DOHH2 (cell line): ENCODE measurements at regions not wholly inside any gene's neighbourhood (a gene's known extent, or its start where the extent isn't known, plus 50 kb on each side); places are given as distances from the start of the nearest gene placed in this dataset.

Experiments used
- H3F3A ChIP-seq: fragments of 200-600 bp; sonication (generic), shearing (Covaris generic); 2 replicates; pipeline ENCODE4 v1.6.0; 2016; ENCODE audit warnings: antibody characterized with exemption, mild to moderate bottlenecking; ENCODE audit not compliant: control insufficient read depth, insufficient read depth
- H3K27ac ChIP-seq: fragments of 200-600 bp; sonication (generic); 2 replicates; pipeline ENCODE4 v1.5.1; 2014; ENCODE audit warnings: low read depth, mild to moderate bottlenecking, low read length, moderate library complexity
- H3K27me3 ChIP-seq: fragments of 200-600 bp; sonication (generic); 2 replicates; pipeline ENCODE4 v1.6.1; 2014; ENCODE audit warnings: mild to moderate bottlenecking, low read length, mixed read lengths; ENCODE audit not compliant: control insufficient read depth
- H3K36me3 ChIP-seq: fragments of 200-600 bp; sonication (generic); 2 replicates; pipeline ENCODE4 v1.6.1; 2014; ENCODE audit warnings: mild to moderate bottlenecking, low read length, moderate library complexity, mixed read lengths; ENCODE audit not compliant: control insufficient read depth
- H3K4me1 ChIP-seq: fragments of 200-600 bp; sonication (generic); 2 replicates; pipeline ENCODE4 v1.6.1; 2014; ENCODE audit warnings: mild to moderate bottlenecking, low read length, mixed read lengths; ENCODE audit not compliant: control insufficient read depth
- H3K4me2 ChIP-seq: fragments of 200-600 bp; sonication (generic); 2 replicates; pipeline ENCODE4 v1.6.0; 2014; ENCODE audit warnings: mild to moderate bottlenecking, low read length, moderate library complexity
- H3K4me3 ChIP-seq: fragments of 200-600 bp; sonication (generic); 2 replicates; pipeline ENCODE4 v1.5.1; 2014; ENCODE audit warnings: mild to moderate bottlenecking, low read length, mixed read lengths
- H3K79me2 ChIP-seq: fragments of 200-600 bp; sonication (generic); 2 replicates; pipeline ENCODE4 v1.6.1; 2014; ENCODE audit warnings: mild to moderate bottlenecking, low read length, mixed read lengths; ENCODE audit not compliant: control insufficient read depth
- H3K9me2 ChIP-seq: fragments of 200-600 bp; sonication (generic); replicated peaks from 2 replicates; pipeline ENCODE4 v1.6.1; 2014; ENCODE audit warnings: mild to moderate bottlenecking, low read length, mixed read lengths; ENCODE audit not compliant: control insufficient read depth
- H3K9me3 ChIP-seq: fragments of 200-600 bp; sonication (generic); 2 replicates; pipeline ENCODE4 v1.6.1; 2014; ENCODE audit warnings: antibody characterized with exemption, low read length, mixed read lengths; ENCODE audit not compliant: control insufficient read depth, insufficient read depth
- H4K20me1 ChIP-seq: fragments of 200-600 bp; sonication (generic); 2 replicates; pipeline ENCODE4 v1.6.0; 2014; ENCODE audit warnings: low read depth, mild to moderate bottlenecking, antibody characterized with exemption, low read length, moderate library complexity; ENCODE audit not compliant: control insufficient read depth, insufficient read depth
- EZH2phosphoT487 ChIP-seq: fragments of 200-600 bp; sonication (generic); IDR thresholded peaks from 2 replicates; pipeline ENCODE4 v1.6.1; 2017; ENCODE audit warnings: borderline replicate concordance, mild to moderate bottlenecking, antibody characterized with exemption, low read length, moderate library complexity, mixed read lengths
- TF ChIP-seq, protein P1 (sequence below): fragments of 200-600 bp; sonication (generic); IDR thresholded peaks from one replicate; pipeline ENCODE4 v1.5.1; 2014; ENCODE audit warnings: antibody characterized with exemption, mild to moderate bottlenecking, low read depth, low read length; ENCODE audit not compliant: poor library complexity, severe bottlenecking

DNA sequence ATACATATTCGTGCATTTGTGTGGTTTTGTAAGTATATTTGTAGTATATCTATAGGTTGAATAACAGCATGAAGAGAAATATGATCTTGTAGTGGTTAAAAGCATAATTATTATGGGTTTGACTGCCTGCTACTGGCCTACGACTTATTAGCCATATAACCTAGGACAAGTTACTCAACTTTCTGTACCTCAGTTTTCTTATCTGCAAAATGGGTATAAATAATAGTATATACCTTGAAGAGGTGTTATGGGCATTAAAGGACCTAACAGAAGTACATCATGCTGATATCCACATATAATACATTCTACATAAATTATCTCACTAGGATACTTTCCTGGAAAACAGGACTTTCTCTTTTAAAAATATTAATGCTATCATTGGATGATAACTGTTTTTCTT, 118.3 kb upstream of the ELL2 start:
- no peaks in the 10 kb centered on the region for H3K9me2 ChIP-seq
- TF ChIP-seq, protein P1, sequence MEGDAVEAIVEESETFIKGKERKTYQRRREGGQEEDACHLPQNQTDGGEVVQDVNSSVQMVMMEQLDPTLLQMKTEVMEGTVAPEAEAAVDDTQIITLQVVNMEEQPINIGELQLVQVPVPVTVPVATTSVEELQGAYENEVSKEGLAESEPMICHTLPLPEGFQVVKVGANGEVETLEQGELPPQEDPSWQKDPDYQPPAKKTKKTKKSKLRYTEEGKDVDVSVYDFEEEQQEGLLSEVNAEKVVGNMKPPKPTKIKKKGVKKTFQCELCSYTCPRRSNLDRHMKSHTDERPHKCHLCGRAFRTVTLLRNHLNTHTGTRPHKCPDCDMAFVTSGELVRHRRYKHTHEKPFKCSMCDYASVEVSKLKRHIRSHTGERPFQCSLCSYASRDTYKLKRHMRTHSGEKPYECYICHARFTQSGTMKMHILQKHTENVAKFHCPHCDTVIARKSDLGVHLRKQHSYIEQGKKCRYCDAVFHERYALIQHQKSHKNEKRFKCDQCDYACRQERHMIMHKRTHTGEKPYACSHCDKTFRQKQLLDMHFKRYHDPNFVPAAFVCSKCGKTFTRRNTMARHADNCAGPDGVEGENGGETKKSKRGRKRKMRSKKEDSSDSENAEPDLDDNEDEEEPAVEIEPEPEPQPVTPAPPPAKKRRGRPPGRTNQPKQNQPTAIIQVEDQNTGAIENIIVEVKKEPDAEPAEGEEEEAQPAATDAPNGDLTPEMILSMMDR, result no peak
- TF ChIP-seq EZH2phosphoT487, result no peak
- no peaks in the 10 kb centered on the region for H3K79me2 ChIP-seq
- H4K20me1 ChIP-seq, result no peaks in the 10 kb centered on the region
- H3K36me3 ChIP-seq, result no peaks in the 10 kb centered on the region
- H3F3A ChIP-seq, result no peaks in the 10 kb centered on the region
- H3K9me3 ChIP-seq, result no peaks in the 10 kb centered on the region
- H3K4me3 ChIP-seq, result no peak overlapping the region
- H3K4me1 ChIP-seq, result no peaks in the 10 kb centered on the region
- H3K4me2 ChIP-seq, result no peak overlapping the region
- peaks cover 14% of the 10 kb centered on the region for H3K27me3 ChIP-seq
- no peak overlapping the region for H3K27ac ChIP-seq

DNA sequence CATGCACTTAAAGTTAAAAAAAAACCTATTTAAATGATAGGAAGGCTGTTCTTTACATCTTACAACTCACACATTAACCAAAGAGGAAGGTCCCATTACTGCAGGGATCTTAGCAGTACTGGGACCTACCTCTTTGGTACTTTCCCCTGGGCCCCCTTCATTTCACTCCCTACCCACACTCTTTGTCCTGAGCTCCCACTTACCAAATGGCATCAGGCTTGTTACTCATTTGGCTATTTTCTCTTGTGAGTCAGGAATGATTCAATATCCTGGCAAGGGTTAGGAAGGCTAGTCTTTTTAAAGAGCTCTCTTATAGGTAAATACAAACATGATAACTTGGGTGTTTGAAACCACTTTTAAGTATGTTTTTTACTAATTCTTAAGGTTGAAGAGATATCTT, 117.4 kb upstream of the ELL2 start:
- H3K4me2 ChIP-seq, result no peak overlapping the region
- H3K27me3 ChIP-seq, result peaks cover 14% of the 10 kb centered on the region
- H4K20me1 ChIP-seq, result no peaks in the 10 kb centered on the region
- no peaks in the 10 kb centered on the region for H3K79me2 ChIP-seq
- no peaks in the 10 kb centered on the region for H3K36me3 ChIP-seq
- H3K27ac ChIP-seq, result no peak overlapping the region
- no peaks in the 10 kb centered on the region for H3F3A ChIP-seq
- no peaks in the 10 kb centered on the region for H3K9me2 ChIP-seq
- TF ChIP-seq, protein P1, result no peak
- TF ChIP-seq EZH2phosphoT487, result no peak
- H3K4me1 ChIP-seq, result no peaks in the 10 kb centered on the region
- no peak overlapping the region for H3K4me3 ChIP-seq
- H3K9me3 ChIP-seq, result no peaks in the 10 kb centered on the region

DNA sequence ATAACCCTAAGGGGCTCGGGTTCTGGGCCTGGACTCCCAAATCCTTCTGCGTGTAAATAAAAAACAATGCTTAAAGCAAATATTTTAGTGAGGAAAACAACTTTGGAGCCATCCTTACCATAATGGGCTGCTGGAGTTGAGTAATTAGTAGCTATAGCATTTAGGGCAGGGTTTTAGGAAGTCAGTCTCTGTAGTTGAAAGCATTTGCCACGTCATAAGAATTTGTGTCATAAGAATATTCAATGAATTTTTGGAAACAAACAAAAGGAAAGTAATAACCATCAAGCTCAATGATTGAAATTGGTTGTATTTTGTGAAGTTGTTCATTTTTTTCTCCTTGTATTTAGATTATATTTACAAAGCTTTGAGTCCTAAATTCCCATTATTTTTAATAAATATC, 114.8 kb upstream of the ELL2 start:
- Histone ChIP-seq H3K9me3 (no peaks in the 10 kb centered on the region), H3K27me3 (peaks cover 10% of the 10 kb centered on the region; the same call in 1 of the 2 replicates), H3K36me3 (no peaks in the 10 kb centered on the region), H3K4me3 (no peak overlapping the region), H3K4me2 (no peak overlapping the region), H3K79me2 (no peaks in the 10 kb centered on the region), H3K27ac (no peak overlapping the region), H4K20me1 (no peaks in the 10 kb centered on the region), H3F3A (no peaks in the 10 kb centered on the region), H3K4me1 (no peaks in the 10 kb centered on the region), H3K9me2 (no peaks in the 10 kb centered on the region; the same call in 1 of the 2 replicates)
- TF ChIP-seq EZH2phosphoT487, result no peak
- TF ChIP-seq, protein P1, result no peak
